NOMO-1 treated with dmso at 0.1 percent for 144 hours (cell line): ENCODE measurements at regions not wholly inside any gene's neighbourhood (a gene's known extent, or its start where the extent isn't known, plus 50 kb on each side); places are given as distances from the start of the nearest gene placed in this dataset.
"Not testable (repeated sequence)": the region's sequence is repeated elsewhere in the genome, so short reads cannot be mapped to it uniquely, and the experiment has no call there.

Experiments
- DNase-seq: peaks from one replicate; lab custom pipeline; 2025; ENCODE audit not compliant: unreplicated experiment; lab: John Stamatoyannopoulos, UW

DNA sequence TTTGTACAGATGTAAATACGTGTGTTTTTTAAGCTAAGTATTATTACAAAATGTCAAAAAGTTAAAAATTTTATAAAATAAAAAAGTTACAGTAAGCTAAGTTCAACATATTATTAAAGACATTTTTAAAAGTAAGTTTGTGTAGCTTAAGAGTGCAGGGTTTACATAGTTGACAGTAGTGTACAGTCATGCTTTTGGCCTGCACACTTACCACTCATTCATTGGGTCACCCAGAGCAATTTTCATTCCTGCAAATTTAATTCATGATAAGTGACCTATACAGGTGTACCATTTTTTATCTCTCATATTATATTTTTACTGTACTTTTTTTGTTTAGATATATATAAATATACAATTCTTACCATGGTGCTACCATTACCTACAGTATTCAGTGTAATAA, 769.9 kb upstream of the SLITRK6 start:
- no peak for DNase-seq

DNA sequence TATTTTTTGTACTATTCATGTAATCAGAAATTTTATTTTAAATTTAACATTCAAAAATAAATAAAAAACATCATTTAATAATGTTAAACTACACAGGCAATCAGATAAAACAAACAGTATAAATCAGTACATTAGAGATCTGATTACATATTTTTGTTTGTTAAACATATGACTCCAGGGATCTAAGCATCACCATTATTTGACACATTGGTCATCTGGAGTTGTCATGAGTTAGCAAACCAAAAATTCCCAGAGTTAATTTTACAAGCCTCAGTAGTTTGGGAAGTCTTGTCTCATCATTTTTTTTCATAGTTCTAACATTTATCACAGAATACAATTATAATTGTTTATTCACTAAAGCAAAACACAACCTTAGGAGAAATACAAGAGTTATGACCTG, 770.8 kb upstream of the SLITRK6 start:
- no peak for DNase-seq

DNA sequence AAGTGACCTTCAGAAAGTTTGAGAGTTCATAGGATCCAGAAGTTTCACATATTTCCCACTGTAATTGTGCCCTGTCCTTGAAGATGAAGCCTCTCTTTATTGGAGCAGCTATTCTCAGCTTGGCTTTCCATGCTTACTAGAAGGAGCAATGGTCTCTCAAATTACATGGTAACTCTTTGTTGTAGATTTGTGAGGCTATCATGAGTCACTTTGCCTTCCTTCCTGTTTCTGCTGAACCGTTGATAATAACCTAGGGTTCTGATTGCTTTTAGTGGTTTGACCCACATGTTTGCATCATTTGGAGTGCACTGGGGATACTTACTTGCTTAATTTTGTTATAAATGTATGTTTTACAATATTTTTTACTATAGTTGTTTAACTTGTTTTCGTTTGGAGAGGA, 772.9 kb upstream of the SLITRK6 start:
- DNase-seq, result peak; percentile 71

DNA sequence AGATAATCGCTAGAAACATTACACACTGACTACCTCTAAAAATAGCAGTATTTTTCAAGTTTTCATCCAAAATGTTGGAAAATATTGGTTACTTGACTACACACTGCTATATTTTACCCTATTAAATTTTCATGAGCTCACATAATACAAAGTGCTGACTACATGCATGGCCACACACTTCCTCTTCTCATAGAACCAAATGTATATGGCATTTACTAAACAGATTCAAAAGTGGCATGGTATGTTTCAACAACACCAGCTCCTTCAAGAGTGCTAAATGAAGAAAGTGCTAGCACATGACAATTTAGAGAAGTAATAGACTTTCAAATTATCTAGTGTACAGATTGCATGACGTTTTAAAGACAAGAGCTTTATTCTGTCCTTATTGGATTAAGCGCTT, 780.4 kb upstream of the SLITRK6 start:
- DNase-seq, result no peak

DNA sequence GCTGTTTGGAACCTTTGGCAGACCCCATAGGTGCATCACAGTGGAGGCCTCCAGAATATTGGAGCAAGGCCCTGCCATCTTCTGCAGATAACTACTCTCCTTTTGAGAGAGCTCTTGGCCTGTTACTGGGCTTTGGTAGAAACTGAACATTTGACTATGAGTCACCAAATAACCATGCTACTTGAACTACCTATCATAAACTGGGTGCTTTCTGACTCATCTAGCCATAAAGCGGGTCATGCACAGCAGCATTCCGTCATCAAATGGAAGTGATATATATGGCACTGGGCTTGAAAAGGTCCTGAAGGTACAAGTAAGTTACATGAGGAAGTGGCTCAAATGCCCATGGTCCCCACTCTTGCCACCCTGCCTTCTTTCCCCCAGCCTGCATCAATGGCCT, 782.5 kb upstream of the SLITRK6 start:
- no peak for DNase-seq

DNA sequence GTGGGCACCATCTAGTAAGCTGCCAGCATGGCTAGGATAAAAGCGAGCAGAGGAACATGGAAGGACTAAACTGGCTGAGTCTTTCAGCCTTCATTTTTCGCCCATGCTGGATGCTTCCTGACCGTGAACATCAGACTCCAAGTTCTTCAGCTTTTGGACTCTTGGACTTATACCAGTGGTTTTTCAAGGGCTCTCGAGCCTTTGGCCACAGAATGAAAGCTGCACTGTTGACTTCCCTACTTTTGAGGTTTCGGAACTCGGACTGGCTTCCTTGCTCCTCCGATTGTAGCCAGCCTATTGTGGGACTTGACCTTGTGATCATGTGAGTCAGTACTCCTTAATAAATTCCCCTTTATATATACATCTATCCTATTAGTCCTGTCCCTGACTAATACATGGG, 785.1 kb upstream of the SLITRK6 start:
- DNase-seq, result no peak

DNA sequence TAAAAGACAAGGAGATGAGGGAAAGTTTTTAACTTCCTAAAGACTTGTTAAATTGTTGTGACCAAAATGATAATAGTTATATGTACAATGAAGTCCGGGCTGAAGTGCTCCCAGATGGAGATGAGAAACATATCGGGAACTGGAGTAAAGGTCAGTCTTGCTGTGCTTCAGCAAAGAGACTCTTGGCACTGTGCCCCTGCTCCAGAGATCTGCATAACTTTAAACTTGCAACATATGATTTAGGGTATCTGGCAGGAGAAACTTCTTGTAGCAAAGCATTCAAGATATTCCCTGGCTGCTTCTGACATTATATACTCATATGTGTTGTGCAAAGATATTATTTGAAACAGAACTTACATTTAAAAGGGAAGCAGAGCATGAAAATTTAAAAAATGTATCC, 786.6 kb upstream of the SLITRK6 start:
- DNase-seq, result no peak

DNA sequence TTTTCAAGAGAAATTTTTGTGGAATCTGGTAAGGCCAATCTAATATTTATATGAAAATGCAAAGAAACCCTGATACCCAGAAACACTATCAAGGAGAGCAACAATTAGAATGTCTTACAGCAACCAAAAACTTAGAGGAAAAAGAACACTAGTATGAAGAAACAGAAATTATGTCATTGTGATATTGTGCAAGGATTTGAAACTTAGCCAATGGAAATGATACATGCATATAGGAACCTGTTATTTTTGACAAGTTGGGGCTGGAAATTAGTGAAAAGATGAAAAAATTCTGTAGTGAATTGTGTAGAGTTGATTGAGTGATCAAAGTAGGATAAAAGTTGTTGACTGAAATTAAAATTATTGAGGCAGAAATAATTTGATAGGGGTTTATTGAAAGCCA, 792.6 kb upstream of the SLITRK6 start:
- no peak for DNase-seq

DNA sequence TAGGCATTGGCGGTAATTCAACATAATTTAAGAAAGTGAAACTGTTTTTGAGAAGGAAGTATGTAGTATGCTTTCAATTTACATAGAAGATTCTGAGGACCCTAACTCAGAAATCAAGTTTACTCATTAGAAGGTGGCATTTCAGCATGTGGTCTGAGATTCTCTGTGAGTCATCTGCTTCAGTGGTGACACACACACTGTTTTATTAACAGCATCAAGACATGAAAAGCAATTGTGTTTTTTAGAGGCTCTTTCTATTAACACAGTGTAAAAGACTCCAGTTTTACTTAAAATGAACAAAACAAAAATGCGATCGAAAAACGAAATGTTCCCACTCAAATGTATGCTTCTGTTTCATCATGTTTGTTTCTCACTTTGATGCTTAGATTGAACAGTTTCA, 802.1 kb upstream of the SLITRK6 start:
- DNase-seq, result no peak

DNA sequence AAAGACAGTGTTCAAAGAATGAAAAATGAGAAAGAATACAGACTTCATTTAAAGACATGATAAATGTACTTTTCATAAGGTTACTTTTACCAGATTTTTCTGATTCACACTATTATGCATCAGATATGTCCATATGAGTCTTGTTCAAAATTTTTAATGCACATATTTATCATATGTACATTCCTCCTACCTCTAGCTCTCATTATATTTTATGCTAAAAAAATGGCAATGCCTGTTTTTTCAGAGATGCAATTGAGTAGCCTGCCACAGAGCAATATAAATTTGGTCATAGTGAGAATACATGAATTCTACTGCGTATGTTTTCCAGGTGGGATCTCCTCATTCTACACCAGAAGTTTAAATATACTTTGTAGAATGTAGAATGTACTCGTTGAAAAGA, 807.0 kb upstream of the SLITRK6 start:
- DNase-seq, result no peak

DNA sequence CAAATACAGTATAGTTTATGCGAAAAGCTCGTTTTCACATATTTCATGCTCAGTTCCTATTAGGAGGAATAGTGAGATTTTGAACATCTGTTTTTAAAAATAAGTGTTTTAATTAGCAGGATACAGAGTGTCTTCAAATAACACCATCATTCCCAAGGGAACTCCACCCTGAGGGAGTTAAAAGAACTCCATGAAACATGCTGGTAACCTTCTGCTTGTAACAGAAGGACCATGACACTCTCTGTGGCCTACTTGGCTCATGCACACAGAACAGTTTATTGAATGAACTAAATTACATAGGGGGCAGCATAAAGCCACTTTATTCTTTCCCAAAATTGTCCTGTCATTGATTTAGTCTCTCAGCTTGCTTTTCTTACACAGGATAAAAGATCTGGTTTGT, 809.5 kb upstream of the SLITRK6 start:
- DNase-seq, result no peak

DNA sequence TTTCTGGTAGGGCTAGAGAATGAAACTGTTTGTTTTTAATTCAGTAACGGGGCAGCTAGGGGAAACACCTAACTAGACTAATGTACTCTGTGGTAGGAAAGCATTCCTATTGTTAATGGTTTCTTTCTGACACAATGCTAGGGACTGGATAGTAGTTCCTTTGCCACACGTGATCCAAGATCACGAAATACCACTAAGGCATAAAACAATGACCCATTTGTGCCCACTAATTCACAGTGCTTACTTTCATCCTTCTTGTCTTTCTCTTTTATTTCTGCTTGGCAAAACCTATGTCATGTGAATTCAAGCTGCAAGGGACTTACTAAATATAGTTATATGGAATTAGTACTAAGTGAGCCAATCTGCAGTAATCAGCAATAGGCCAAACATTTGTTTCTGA, 834.1 kb upstream of the SLITRK6 start:
- no peak for DNase-seq

DNA sequence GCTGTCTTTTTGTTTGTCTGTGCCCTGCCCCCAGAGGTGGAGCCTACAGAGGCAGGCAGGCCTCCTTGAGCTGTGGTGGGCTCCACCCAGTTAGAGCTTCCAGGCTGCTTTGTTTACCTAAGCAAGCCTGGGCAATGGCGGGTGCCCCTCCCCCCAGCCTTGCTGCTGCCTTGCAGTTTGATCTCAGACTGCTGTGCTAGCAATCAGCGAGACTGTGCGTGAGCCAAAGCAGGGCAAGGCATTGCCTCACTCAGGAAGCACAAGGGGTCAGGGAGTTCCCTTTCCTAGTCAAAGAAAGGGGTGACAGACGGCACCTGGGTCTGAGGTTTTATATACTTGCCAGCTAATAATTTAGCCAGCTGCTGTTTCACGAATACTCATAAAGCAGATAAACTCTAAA, 852.0 kb upstream of the SLITRK6 start:
- DNase-seq, result not testable (repeated sequence)

DNA sequence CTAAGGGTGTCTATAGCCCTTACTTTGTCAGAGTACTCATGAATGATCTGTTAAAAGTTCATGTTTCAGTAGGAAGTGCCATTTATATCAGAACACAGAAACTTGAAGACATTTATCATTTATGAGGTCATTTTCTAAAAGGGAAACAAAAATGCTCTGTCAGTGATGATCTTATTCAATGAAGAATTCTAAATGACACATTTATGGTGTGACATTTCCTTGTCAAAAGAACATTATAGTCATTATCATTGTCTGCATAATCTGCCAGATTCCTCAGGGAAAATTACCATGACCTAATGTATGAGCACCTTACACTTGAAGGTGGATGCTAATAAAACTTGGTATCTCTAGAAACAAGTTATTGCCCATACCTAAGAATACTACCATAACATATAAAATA, 853.8 kb upstream of the SLITRK6 start:
- no peak for DNase-seq

DNA sequence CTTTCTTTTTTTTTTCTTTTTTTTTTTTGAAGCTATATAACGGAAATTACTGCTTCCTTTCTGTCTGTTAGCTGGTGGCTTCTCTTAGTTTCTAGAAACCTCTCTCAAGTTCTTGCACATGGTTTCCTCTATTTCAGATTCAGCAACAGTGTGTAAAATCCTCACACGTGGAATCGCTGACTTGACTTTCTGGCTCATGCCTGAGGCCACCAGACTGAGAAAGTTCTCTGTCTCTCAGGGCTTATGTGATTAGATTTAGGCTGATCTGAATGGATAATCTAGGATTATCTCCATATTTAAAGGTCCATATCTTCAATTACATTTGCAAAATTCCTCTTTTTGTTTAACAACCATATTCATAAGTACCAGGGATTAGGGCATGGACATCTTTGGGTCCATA, 856.3 kb upstream of the SLITRK6 start:
- no peak for DNase-seq

DNA sequence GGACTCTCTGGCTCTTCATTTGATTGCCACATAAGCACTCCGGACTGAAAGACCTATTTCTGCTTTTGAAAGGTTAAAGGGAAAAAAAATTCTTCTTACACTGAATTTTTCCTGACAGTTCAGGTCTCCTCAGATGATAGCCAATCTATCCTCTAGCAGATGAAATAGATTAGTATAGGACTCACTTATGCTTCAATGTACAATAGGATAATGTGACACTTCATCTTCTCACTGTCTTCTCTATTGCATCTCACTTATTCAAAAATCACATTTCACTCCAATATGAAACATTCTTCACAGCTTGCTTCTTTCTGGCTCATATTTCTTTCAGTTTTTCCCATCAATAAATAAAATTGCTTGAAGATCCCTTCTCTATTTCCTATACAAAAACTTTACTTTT, 860.9 kb upstream of the SLITRK6 start:
- DNase-seq, result no peak

DNA sequence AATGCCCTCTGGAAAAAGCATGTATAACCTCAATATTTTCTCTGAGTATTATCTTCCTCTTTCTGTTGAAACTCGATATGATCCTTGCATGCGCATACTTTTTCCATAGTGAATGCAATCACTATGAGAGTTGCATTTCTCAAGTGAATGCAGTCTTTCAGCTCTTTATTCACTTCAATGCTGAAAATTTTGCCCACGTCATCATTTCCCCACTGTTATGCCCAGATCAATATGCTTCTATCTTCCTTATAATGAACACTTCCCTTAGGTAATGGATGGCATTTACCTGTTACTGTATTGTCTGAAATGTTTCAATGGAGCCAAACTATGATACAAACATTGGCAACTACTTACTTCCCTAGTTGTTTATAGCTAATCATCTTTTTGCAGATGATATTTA, 866.6 kb upstream of the SLITRK6 start:
- no peak for DNase-seq

DNA sequence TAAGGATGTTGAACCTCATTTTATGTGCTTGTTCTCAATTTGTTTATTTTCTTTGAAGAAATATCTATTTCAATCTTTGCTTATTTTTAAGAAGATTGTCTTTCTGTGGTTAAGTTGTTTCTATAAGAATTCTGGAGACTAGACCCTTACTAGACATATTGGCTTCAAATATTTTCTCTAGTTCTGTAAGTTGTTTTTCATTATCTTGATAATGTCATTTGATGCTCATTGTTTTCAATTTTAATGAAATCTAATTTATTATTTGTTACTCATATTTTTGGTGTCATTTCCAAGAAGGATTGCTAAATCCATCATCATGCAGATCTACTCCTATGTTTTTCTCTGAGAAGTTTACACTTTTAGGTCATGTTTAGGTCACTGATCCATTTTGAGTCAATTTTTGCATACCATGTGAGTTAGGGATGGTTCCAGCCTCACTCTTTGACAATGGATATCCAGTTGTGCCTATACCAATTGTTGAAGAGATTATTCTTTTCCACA, 874.8 kb upstream of the SLITRK6 start:
- no peak for DNase-seq

DNA sequence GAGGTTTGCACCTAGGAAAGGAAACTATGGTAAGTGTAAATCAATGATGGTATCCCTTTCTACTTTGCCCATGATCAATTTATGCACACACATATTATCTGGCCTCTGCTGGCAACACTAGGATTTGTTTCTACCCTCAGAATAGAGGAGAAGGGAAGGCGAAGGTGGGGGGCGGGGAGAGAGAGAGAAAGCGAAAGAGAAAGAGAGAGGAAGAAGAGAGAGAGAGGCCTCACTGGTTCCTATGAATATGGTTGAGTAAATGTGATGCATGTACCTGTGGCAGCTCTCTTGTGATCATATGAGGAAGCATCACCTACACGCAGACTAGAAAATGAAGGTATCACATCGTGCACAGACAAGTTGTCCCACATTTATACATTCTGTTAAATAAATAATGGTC, 882.0 kb upstream of the SLITRK6 start:
- no peak for DNase-seq

DNA sequence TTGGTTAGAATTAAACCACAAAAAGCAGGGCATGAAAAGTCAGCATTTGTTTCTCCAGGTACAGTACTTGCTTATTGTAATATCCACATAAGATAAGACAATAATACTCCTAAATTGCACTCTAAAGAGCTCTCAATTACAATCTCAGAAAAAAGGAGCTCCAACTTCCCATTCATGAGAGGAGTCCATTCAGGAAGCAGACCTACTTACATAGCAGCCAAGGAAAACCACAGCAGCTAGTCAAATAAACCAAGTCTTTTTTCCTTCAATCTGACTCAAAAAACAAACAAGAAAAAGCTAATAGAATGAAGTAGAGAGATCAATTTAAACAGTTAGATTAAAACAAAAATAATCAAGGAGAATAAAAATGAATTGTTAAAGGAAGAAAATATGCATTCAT, 885.2 kb upstream of the SLITRK6 start:
- no peak for DNase-seq

DNA sequence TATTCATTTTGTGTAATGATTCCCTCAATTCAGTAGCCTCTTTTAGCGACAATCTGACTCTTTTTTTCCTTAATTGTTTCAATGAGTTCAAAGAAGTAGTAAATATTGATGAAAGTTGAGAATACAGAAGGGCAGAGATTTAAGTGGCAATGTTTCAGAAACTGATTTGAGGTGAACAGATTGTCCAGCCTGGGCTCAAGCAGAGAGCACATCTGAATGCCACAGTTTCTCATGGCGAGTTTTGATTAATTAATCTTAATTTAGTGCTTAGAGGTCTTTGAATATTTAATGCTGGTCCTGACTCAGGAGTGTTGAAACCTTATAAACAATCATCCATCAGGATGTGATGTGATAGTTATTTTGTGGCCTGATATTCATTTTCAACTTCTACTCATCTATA, 890.7 kb upstream of the SLITRK6 start:
- no peak for DNase-seq

DNA sequence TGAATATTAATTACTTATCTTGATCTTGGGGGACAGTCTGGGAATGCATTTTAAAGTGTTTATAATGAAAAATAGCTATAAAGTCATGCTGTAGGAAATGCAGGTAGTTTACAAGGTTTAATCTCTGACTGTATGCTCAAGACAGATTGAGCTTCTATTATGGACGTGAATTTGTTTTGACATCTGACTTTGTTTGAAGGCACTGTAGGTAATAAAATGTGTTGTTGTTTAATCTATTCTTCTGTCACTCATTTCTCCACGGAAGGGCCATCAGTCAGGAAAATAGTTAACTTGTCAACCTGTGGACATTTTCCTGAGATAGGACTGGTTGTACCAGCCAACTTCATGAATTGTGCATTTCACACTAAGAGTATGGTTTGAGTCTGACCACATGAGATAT, 893.1 kb upstream of the SLITRK6 start:
- no peak for DNase-seq

DNA sequence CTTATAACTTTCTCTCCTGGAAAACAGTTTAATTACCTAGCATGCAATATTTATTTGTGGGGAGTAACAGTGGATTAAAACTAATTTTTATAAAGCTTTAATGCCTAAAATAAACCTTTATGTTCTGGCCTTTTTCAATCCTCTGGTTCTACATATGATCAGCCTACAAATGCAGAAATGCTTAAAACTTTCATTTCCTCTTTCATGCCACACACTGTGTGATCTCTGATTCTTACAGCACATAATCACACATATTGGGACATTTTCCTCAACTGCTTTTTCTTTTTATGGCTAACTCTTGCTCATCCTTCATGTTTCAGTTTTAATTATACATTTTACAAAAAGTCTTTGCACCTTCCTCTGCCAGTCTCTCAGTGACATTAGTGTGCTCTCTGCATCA, 910.8 kb upstream of the SLITRK6 start:
- peak; percentile 83 for DNase-seq

DNA sequence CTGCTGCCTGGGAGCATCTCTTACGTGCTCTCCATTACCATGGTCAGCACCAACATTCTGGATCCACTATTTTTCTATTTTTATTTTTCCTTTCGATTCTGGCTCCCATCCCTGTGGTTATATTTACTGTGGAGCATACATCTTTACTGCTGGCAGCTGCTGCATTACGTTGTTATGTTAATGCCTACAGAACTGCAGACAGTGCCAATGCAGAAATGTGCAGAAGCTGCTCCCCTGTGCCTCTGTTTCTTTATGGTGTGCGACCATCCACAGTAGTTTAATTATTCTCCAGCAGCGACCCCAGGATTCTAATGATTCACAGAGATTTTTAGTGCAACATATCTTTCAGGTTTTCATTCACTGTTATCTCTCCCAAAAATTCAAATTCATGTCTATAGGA, 911.7 kb upstream of the SLITRK6 start:
- no peak for DNase-seq
